IMR-90 (cell line): ENCODE measurements at regions not wholly inside any gene's neighbourhood (a gene's known extent, or its start where the extent isn't known, plus 50 kb on each side); places are given as distances from the start of the nearest gene placed in this dataset.
"Not testable (repeated sequence)": the region's sequence is repeated elsewhere in the genome, so short reads cannot be mapped to it uniquely, and the experiment has no call there.

Experiments
- ATAC-seq: fragments of 200-7000 bp; cut with Tn5 transposase; 2 replicates; pipeline ENCODE4 v1.9.1; 2020; ENCODE audit warnings: low read depth, mild to moderate bottlenecking, moderate library complexity
- BruUV-seq: library from RNA; stranded (reverse); fragments of 400-500 nt; replicated peaks from 2 replicates; lab custom pipeline; 2021; lab: Mats Ljungman, UMichigan
- CTCF ChIA-PET: fragments of 300-600 bp; formaldehyde crosslinking; extraction: SDS; loops from one replicate; lab custom pipeline; 2021; ENCODE audit warnings: antibody characterized with exemption; lab: Yijun Ruan, JAX
- POLR2A ChIA-PET: fragments of 300-600 bp; sonication (Branson Sonifier 250); formaldehyde crosslinking; loops from one replicate; lab custom pipeline; 2022; ENCODE audit warnings: antibody characterized with exemption; ENCODE audit not compliant: unreplicated experiment; lab: Charles Lee
- DNase-seq: peaks from one replicate; pipeline ENCODE4 v3.0.0; 2013
- H2AFZ ChIP-seq: replicated peaks from 2 replicates; pipeline ENCODE3; 2013; ENCODE audit warnings: low read length, mild to moderate bottlenecking; ENCODE audit not compliant: poor library complexity
- H2AK5ac ChIP-seq: 2 replicates; pipeline ENCODE4 v1.6.1; 2013; ENCODE audit warnings: low read depth, low read length, inconsistent platforms
- H2AK9ac ChIP-seq: replicated peaks from 2 replicates; pipeline ENCODE3; 2013; ENCODE audit warnings: mild to moderate bottlenecking, low read depth, low read length, moderate library complexity; ENCODE audit not compliant: poor library complexity
- H2BK120ac ChIP-seq: 2 replicates; pipeline ENCODE4 v1.6.1; 2013; ENCODE audit warnings: low read depth, low read length, inconsistent platforms
- H2BK15ac ChIP-seq: 3 replicates; pipeline ENCODE4 v1.6.1; 2013; ENCODE audit warnings: low read depth, low read length, inconsistent platforms
- H2BK20ac ChIP-seq: 2 replicates; pipeline ENCODE4 v1.6.1; 2013; ENCODE audit warnings: low read depth, mild to moderate bottlenecking, inconsistent platforms, low read length, moderate library complexity
- H2BK5ac ChIP-seq: 2 replicates; pipeline ENCODE4 v1.6.1; 2013; ENCODE audit warnings: mild to moderate bottlenecking, low read depth, low read length, inconsistent platforms; ENCODE audit not compliant: poor library complexity, severe bottlenecking
- H3K14ac ChIP-seq: replicated peaks from 2 replicates; pipeline ENCODE4 v1.6.1; 2013; ENCODE audit warnings: low read depth, low read length, inconsistent platforms
- H3K18ac ChIP-seq: 2 replicates; pipeline ENCODE4 v1.6.1; 2013; ENCODE audit warnings: low read depth, low read length, control low read depth
- H3K23ac ChIP-seq: 2 replicates; pipeline ENCODE4 v1.6.1; 2013; ENCODE audit warnings: low read depth, low read length, inconsistent platforms
- H3K27ac ChIP-seq: 2 replicates; pipeline ENCODE4 v1.5.1; 2013; ENCODE audit warnings: mild to moderate bottlenecking, control low read depth, low read length; ENCODE audit not compliant: insufficient read depth
- H3K27me3 ChIP-seq: 2 replicates; pipeline ENCODE4 v1.6.1; 2013; ENCODE audit warnings: low read length; ENCODE audit not compliant: control insufficient read depth, insufficient read depth
- H3K36me3 ChIP-seq: 2 replicates; pipeline ENCODE4 v1.6.1; 2013; ENCODE audit warnings: low read length, mixed read lengths; ENCODE audit not compliant: control insufficient read depth, insufficient read depth
- H3K4ac ChIP-seq: 2 replicates; pipeline ENCODE4 v1.6.1; 2013; ENCODE audit warnings: low read depth, low read length, inconsistent platforms
- H3K4me1 ChIP-seq: 2 replicates; pipeline ENCODE4 v1.6.1; 2013; ENCODE audit warnings: low read length, mixed read lengths; ENCODE audit not compliant: control insufficient read depth, insufficient read depth
- H3K4me2 ChIP-seq: 2 replicates; pipeline ENCODE4 v1.6.1; 2013; ENCODE audit warnings: low read depth, mild to moderate bottlenecking, control low read depth, low read length, moderate library complexity
- H3K4me3 ChIP-seq: 2 replicates; pipeline ENCODE4 v1.5.1; 2013; ENCODE audit warnings: low read depth, mild to moderate bottlenecking, control low read depth, low read length, moderate library complexity; ENCODE audit not compliant: insufficient read depth
- H3K56ac ChIP-seq: 2 replicates; pipeline ENCODE4 v1.6.1; 2013; ENCODE audit warnings: low read length, inconsistent platforms; ENCODE audit not compliant: insufficient read depth; ENCODE audit errors: extremely low read depth
- H3K79me1 ChIP-seq, 2 experiments: 2 replicates each; pipeline ENCODE4 v1.6.1; 2013; ENCODE audit warnings: low read length in 2 of 2, inconsistent platforms in 1 of 2, low read depth in 1 of 2
- H3K9ac ChIP-seq: 2 replicates; pipeline ENCODE4 v1.6.1; 2013; ENCODE audit warnings: low read depth, low read length, control low read depth
- H3K9me1 ChIP-seq: 2 replicates; pipeline ENCODE4 v1.6.1; 2013; ENCODE audit warnings: low read length, inconsistent platforms; ENCODE audit not compliant: insufficient read depth
- H3K9me3 ChIP-seq: 2 replicates; pipeline ENCODE4 v1.6.1; 2013; ENCODE audit warnings: low read length; ENCODE audit not compliant: control insufficient read depth, insufficient read depth
- H4K20me1 ChIP-seq: 2 replicates; pipeline ENCODE4 v1.6.1; 2013; ENCODE audit warnings: low read length, inconsistent platforms; ENCODE audit not compliant: insufficient read depth
- H4K5ac ChIP-seq: 2 replicates; pipeline ENCODE4 v1.6.1; 2013; ENCODE audit warnings: mild to moderate bottlenecking, low read depth, low read length, control low read depth
- H4K8ac ChIP-seq, 2 experiments: 2 replicates each; pipeline ENCODE4 v1.6.1; 2013; ENCODE audit warnings: low read depth in 2 of 2, low read length in 2 of 2, control low read depth in 1 of 2, inconsistent platforms in 1 of 2
- H4K91ac ChIP-seq: 2 replicates; pipeline ENCODE4 v1.6.1; 2013; ENCODE audit warnings: low read depth, low read length, inconsistent platforms; ENCODE audit not compliant: insufficient read depth
- BHLHE40 ChIP-seq: fragments of 150-350 bp; IDR thresholded peaks from 2 replicates; pipeline ENCODE4 v1.6.1; 2016; ENCODE audit warnings: mild to moderate bottlenecking, low read depth, low read length
- MXI1 ChIP-seq: IDR thresholded peaks from 2 replicates; pipeline ENCODE4 v1.6.1; 2012; ENCODE audit warnings: low read depth, mild to moderate bottlenecking, low read length, moderate library complexity, borderline replicate concordance
- POLR2A ChIP-seq: IDR thresholded peaks from 2 replicates; pipeline ENCODE4 v1.6.1; 2012; ENCODE audit warnings: mild to moderate bottlenecking, low read depth, low read length
- RCOR1 ChIP-seq: IDR thresholded peaks from 2 replicates; pipeline ENCODE4 v1.6.1; 2012; ENCODE audit warnings: mild to moderate bottlenecking, low read length, improper control_type of control experiment; ENCODE audit not compliant: insufficient replicate concordance
- RFX5 ChIP-seq: IDR thresholded peaks from 2 replicates; pipeline ENCODE4 v1.8.0; 2012; ENCODE audit warnings: low read depth, mild to moderate bottlenecking, low read length, moderate library complexity
- USF2 ChIP-seq: fragments of 150-350 bp; IDR thresholded peaks from 2 replicates; pipeline ENCODE4 v1.6.1; 2017; ENCODE audit warnings: mild to moderate bottlenecking, antibody characterized with exemption, low read length, low read depth
- WGBS, 2 experiments: methylation state at CpG; one replicate each; pipeline versions ENCODE4 v1.1.5 to v1.1.7; 2013; ENCODE audit warnings: missing lambda C conversion rate in 2 of 2; ENCODE audit not compliant: insufficient read length in 1 of 2; ENCODE audit errors: extremely low coverage in 2 of 2; 5-methylcytosine and 5-hydroxymethylcytosine counted together
- dilution Hi-C: fragments of 300-500 bp; cut with HindIII; formaldehyde crosslinking; loops from one replicate; pipeline ENCODE4 v1.14.3; 2018; ENCODE audit warnings: low sequenced_read_pairs; ENCODE audit not compliant: unreplicated experiment
- in situ Hi-C: fragments of 300-500 bp; cut with MboI; formaldehyde crosslinking; loops from 3 replicates; pipeline ENCODE4 v1.14.3; 2019; ENCODE audit warnings: low sequenced_read_pairs, inconsistent platforms, mixed read lengths
- intact Hi-C: fragments of 100-400 bp; cut with micrococcal nuclease; formaldehyde crosslinking; loops from 2 replicates; pipeline ENCODE4 v1.10.0; 2022

GRCh38 chr20:40875116-40876085 is 153.2 kb upstream of the TOP1 start:
- Histone ChIP-seq H3K9me1 (no peaks in the 10 kb centered on the region; the same call in 1 of the 2 replicates), H2BK15ac (no peak overlapping the region), H3K36me3 (no peaks in the 10 kb centered on the region), H2AFZ (no peak overlapping the region), H2AK9ac (no peak overlapping the region), H3K9ac (no peak overlapping the region), H3K23ac (no peak overlapping the region), H3K9me3 (peaks cover 5% of the 10 kb centered on the region; the same call in 1 of the 2 replicates), H3K56ac (no peak overlapping the region), H4K8ac (no peak overlapping the region), H4K91ac (no peak overlapping the region), H4K20me1 (no peaks in the 10 kb centered on the region), H2BK5ac (no peak overlapping the region), H3K4me1 (no peaks in the 10 kb centered on the region), H4K5ac (no peak overlapping the region), H2BK20ac (no peak overlapping the region), H3K4ac (no peak overlapping the region), H3K4me3 (no peak overlapping the region), H2BK120ac (no peak overlapping the region), H3K27me3 (no peaks in the 10 kb centered on the region), H3K14ac (no peak overlapping the region), H3K79me1 (no peaks in the 10 kb centered on the region), H3K4me2 (no peak overlapping the region), H3K27ac (no peak overlapping the region), H2AK5ac (no peak overlapping the region), H3K18ac (no peak overlapping the region)
- BruUV-seq = no TSS peak
- no peak for ATAC-seq
- CTCF ChIA-PET = no interaction called here
- intact Hi-C loops = no loop called here
- TF ChIP-seq USF2 = no peak
- no peak for TF ChIP-seq RCOR1
- no peak for TF ChIP-seq POLR2A
- no peak for TF ChIP-seq RFX5
- no peak for TF ChIP-seq BHLHE40
- no peak for TF ChIP-seq MXI1
- dilution Hi-C loops = no loop called here
- no peak for DNase-seq
- WGBS, 2 experiments = 30% methylated on average over 2 of the region's 9 CpGs; no CpG with 5 or more reads in 1 of the 2 experiments
- POLR2A ChIA-PET = no interaction called here
- in situ Hi-C loops = no loop called here

GRCh38 chr20:40878099-40878498 is 150.5 kb upstream of the TOP1 start:
- H3K36me3 ChIP-seq, H3K4me3 ChIP-seq, H2AK9ac ChIP-seq, H3K27ac ChIP-seq, CTCF ChIA-PET, H3K4me2 ChIP-seq, H3K23ac ChIP-seq, H2BK20ac ChIP-seq, H3K56ac ChIP-seq, in situ Hi-C loops, H4K91ac ChIP-seq, H3K4ac ChIP-seq, H3K27me3 ChIP-seq, H4K8ac ChIP-seq, H3K18ac ChIP-seq, H3K9ac ChIP-seq, dilution Hi-C loops, H3K4me1 ChIP-seq, intact Hi-C loops, H2AFZ ChIP-seq, H3K9me3 ChIP-seq, H2AK5ac ChIP-seq, H3K79me1 ChIP-seq, H2BK5ac ChIP-seq, BruUV-seq, ATAC-seq, H2BK120ac ChIP-seq, DNase-seq, H4K5ac ChIP-seq, H4K20me1 ChIP-seq, H2BK15ac ChIP-seq, POLR2A ChIA-PET, H3K14ac ChIP-seq, H3K9me1 ChIP-seq: not testable (repeated sequence)
- no CpG with 5 or more reads among the region's 1 CpG for WGBS, 2 experiments
